GM19395 (cell line): ENCODE measurements at regions not wholly inside any gene's neighbourhood (a gene's known extent, or its start where the extent isn't known, plus 50 kb on each side); places are given as distances from the start of the nearest gene placed in this dataset.
"Not testable (repeated sequence)": the region's sequence is repeated elsewhere in the genome, so short reads cannot be mapped to it uniquely, and the experiment has no call there.

ENCODE experiments used
- ATAC-seq: cut with Tn5 transposase; IDR thresholded peaks from one replicate; pipeline ENCODE4 v1.9.1; 2021; ENCODE audit warnings: mild to moderate bottlenecking, moderate library complexity; ENCODE audit not compliant: unreplicated experiment

DNA sequence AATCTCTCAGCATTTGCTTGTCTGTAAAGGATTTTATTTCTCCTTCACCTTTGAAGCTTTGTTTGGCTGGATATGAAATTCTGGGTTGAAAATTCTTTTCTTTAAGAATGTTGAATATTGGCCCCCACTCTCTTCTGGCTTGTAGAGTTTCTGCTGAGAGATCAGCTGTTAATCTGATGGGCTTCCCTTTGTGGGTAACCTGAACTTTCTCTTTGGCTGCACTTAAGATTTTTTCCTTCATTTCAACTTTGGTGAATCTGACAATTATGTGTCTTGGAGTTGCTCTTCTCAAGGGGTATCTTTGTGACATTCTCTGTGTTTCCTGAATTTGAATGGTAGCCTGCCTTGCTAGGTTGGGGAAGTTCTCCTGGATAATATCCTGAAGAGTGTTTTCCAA, 189.4 kb downstream of the TTC6 start:
- not testable (repeated sequence) for ATAC-seq

DNA sequence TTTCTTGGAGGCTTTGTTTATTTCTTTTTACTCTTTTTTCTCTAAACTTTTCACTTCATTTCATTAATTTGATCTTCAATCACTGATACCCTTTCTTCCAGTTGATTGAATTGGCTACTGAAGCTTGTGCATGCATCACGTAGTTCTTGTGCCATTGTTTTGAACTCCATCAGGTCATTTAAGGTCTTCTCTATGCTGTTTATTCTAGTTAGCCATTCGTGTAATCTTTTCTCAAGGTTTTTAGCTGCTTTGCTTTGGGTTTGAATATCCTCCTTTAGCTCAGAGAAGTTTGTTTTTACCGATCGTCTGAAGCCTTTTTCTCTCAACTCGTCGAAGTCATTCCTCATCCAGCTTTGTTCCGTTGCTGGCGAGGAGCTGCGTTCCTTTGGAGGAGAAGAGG, 189.9 kb downstream of the TTC6 start:
- not testable (repeated sequence) for ATAC-seq

DNA sequence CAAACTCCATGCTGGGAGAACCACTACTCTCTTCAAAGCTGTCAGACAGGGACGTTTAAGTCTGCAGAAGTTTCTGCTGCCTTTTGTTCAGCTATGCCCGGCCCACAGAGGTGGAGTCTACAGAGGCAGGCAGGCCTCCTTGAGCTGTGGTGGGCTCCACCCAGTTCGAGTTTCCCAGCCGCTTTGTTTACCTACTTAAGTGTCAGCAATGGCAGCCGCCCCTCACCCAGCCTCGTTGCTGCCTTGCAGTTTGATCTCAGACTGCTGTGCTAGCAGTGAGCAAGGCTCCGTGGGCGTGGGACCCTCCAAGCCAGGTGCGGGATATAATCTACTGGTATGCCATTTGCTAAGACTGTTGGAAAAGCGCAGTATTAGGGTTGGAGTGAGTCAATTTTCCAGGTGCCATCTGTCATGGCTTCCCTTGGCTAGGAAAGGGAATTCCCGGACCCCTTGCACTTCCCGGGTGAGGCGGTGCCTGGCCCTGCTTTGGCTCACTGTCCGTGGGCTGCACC, 190.7 kb downstream of the TTC6 start:
- not testable (repeated sequence) for ATAC-seq

DNA sequence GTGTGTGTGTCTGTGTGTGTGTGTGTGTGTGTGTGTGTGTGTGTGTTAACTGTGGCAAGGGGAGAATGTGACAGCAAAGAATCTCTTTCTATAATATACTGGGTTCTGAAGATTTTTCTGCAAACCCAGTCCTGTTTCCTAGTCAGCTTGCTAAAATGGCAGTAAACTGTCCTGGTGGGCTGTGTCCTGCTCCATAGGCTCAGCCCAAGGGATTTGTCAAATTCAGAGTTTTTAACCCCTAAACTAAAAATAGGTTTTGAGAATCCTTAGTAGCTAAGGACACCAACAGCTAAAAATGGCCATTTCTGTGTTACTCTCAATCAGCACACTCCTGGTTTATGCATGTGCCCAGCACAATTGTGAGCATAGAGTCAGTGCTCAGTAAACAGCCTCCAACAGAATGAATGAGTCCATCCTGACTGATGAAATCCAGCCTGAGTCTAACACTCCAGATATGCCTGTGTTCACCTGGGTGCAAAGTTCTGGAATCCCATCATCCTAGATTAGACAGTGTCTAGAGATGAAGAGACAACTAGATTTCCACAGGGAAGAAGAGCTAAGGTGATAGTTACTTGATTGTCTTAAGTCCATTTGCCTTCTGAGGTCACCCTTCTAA, 192.6 kb downstream of the TTC6 start:
- ATAC-seq = no peak

DNA sequence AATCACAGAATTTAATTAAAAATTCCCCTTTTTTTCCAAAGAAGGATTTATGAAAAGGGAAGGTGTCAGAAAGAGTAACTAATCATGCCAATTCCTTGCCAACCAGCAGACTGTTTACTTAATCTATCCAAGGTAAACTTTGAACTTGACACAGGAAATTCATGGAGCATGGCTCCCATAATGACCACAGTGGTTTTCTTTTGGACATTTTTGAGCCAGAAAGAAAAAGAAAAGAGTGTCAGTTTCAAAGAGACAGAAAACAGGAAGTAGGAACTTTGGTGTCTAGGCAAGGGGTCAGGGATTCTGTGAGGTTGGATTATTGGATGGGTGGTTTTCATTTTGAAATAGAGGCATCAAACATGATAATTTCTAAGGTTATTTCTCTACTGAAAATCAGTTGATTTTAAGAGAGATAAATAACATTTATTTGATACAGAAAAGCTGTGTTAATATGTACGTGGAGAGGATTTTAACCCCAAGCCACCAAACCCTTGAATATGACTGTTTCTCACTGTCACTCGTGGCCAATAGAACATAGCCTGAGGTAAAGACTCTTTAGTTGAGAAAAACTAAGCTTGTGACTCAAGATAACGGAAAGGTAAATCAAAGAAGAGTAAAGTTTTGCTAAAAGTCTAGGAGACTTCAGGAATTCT, 196.1 kb downstream of the TTC6 start:
- no peak for ATAC-seq

DNA sequence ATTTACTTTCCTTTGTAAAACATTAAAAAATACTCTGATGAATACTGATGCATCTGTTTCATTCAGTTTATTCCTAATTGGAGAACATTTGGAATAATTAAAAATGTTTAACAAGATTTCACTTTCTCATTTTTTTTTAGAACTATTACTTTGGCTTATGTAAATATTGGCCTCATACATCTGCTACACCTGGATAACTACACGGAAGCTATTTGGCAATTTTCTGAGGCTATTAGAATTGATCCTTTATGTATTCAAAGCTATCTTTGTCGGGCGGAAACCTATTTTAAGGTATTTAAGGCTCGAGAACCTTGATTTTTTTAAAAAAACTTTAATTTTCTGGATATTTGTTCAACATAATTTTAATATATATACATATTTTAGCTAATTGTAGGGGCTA, 196.7 kb downstream of the TTC6 start:
- no peak for ATAC-seq

DNA sequence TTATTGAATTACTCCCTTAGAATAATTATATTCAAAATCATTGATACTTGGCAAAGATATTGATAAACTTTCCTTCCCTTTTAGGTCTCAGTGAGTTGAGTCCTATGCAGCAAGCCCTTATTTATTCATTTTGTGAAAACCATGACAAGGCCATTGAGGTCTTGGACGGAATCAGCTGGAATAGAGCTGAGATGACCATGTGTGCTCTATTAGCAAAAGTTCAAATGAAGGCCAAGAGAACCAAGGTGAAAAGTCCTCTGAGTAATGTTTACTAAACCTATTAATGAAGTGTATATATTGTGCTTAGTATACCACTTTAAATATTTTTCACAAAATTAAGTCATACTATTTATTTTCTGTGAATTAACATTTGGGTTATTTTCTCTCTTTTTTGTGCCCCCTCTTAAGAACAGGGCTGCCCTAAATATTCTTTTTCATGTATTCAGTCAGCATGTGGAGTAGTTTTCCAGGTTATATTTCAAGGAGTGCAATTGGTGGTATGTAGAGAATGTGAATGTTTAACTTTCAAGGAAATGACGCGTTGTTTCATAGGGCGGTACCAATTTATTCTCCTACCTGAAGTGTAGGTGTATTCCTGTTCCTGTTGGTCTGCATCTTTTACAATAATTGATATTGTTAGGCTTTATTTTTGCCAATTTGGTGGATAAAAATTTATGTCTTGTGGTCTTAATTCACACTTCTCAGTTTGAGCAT, 201.4 kb downstream of the TTC6 start:
- ATAC-seq = no peak

DNA sequence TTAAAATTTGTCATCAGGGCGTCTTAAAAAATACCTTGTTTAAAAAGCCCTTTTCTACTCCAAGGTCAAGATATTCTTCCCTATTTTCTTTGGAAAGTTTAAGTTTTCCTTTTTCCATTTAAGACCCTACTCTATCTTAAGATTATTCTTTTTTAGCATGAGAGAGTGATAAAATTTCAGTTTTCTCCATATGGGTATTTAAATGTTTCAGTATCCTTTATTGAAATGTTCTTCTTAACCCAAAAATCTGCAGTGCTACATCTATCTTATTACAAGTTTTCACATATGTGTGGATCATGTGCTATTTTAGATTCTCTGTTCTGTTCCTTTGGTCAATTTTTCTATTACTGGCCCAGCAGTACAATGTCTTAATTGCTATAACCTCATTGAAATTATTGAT, 202.2 kb downstream of the TTC6 start:
- ATAC-seq = no peak

DNA sequence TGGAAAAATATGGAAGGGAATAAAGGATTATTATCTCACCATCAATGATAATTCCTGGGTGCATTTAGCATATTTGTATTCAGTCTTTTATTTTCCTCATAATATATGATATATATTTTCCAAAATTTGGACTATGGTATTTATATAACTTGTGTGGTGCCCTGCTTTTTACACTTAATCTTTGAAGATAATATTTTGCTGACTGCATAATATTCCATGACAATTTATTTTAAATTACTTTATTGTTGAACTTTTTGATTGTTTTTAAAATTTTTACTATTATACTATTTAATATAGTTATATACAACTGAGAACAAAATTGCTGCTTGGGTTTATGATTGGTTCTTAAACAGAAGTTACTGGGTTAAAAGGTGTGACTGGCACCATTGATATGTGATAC, 212.3 kb downstream of the TTC6 start:
- no peak for ATAC-seq

DNA sequence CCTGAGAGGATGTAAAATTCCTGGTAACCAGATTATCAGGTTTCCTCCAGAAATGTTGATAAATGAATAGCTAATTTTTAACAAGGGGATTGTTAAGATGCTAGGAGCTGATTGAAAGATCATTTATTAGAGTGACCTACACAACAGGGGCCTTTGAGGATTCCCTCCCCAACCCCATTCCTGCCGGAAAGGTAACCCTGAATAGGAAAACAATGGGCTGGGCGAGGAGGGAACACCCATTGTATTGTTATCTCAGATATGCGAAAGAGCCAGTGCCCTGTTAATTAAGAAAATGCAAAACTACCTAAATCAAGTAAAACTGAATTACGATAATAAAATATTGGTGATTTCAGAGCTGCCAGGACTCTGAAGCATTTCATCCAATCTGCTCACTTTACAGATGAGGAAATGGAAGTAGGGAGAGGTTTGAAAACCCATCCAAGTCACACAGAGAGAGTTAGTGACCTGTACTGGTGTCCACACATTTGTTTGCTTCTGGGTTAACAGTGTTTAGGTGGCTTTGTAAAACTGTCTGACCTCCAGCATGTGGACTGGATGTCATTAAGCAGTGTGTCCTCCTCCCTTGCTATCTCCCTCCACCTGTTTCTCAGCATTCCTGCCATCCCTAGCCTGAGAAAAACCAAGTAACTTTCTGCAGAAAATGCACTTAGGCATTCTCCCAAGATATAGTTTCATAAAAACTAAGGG, 214.8 kb downstream of the TTC6 start:
- no peak for ATAC-seq

DNA sequence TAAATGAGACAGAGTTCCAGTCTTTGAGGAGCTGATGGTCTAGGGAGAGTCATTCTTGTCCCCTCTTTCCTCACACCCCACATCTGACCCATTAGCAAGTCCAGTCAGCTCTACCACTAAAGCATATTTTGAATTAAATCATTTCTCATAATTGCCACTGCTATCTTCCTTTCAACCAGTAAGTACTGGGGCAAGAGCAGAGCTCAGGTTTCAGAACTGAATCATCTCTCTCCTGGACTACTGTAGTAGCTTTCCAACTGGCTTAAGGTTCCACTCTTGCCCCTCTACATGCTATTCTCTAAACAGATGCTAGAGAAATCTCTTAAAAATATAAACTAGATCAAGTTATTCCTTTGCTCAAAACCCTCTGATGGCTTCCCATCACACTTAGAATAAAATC, 218.3 kb downstream of the TTC6 start:
- no peak for ATAC-seq

DNA sequence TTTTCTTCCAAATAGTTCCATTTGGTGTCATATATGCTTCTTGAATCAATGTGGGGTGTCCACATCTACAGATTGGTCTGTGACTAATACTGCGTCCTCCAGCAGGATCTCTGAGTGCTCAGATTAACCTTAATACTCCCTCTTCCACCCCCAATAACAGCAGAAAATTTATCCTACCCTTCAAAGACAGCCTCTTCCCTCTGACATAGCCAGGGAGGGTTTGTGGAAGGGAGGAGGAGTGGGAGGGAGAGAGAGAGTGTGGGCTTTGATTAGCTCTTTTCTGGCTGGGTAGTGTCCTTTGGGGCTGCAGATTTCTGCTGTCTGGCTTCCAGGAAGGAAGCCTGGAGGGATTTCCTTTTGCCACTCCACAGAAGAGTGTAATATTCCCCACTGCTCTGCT, 220.7 kb downstream of the TTC6 start:
- ATAC-seq = no peak

DNA sequence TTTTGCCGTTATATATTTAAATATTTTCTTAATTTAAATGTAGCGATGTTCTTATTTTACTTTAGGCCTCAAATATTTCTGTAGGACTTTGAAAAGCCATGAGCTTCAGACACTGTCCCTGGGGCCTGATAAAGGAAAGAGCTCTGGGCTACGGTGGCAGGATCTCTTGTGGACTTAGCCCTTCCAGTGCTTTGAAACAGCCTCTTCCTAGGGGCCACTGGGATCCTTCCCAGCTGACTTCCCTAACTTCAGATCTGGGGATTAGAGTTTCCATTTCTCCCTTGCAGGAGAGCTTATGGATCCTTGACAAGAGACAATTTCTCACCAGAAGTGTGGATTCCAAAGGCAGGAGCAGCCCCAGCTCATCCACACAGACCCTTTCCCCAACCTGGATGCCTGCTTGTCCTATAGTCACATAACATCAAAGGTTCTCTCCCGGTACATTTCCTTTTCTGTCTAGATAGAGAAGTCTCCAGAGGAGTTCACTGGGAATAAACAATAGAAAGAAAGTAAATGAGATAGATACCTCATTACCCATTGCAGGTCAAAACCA, 221.4 kb downstream of the TTC6 start:
- ATAC-seq = no peak

DNA sequence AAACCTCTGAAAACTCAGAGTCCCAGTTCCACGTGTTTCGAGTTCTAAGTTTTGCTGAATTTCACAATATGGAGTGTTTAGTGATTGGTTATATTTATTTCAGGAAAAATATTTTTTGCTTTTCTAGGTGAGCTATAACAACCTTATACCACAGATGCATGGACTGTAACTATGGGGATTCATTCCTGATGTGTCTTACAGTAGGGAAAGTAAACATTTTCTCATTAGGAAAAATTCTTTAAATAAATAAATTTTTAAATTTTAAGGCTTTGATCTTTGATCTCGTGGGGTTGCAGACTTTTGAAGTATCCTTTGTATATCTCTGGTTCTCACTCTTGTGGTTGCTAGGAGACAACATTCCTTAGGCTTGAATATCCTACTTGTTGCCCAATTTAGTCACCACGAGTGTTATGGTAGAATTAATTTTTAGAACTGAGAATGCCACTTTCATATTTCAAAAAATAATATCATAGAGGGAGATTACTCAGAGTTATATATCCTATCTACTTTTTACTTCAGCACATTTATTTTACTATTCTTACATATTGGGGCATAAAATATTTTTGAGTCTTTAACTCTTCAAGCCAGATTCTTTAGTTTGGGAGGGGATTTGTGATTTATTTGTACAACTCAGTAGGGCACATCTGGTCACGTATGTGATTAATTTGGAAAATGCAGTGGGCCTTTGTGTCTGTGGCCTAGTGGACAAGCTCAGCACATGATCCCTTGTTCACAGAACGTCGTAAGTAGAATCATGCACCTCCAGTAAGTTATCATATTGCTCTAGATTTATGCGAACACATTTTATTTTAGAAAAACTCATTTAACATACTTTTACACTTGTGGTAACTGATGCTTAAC, 224.0 kb downstream of the TTC6 start:
- ATAC-seq = no peak

DNA sequence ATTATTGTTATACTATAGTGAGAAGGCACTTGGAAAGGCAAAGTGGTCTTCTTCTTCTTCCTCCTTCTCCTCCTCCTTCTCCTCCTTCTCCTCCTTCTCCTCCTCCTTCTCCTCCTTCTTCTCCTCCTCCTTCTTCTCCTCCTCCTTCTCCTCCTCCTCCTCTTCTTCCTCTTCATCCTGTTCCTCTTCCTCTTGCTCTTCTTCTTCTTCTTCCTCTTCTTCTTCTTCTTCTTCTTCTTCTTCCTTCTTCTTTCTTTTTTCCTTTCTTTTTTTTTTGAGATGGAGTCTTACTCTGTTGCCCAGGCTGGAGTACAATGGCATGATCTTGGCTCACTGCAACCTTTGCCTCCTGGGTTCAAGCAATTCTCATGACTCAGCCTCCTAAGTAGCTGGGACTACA, 225.4 kb downstream of the TTC6 start:
- not testable (repeated sequence) for ATAC-seq

DNA sequence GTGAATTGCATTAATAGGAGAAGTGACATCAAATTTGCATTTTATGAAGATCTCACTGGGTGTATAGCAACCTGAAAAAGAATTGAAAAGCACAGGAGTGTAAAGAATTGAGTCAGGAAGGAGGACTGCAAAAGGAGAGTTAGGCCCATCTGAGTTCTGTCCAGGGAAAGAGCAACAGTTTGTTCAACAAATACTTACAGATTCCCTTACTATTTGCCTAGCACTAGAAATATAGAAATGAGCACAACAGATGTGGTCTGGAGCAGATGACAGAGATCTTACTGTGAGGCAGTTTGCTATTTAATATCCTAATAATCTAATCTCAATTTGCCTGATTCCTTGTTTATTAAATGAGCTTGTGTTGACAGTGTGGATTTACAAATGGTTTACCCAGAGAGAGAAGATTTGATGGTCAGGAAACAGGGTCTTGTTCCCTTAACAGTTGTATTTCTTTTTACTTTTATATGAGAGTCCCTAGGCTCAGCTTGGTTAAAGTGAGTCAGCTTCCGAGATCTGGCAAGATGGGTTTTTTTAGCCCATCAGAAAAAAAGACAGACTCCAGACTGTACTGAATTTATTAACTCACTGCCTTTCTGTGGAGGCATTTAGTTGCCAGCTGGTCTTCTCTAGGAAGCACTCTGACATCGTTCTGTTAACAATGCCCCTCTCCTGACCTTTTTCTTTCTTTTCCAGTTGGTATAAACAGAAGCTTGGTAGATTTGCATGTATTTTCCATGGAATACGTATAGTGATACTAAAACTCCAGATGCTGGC, 229.7 kb downstream of the TTC6 start:
- no peak for ATAC-seq

DNA sequence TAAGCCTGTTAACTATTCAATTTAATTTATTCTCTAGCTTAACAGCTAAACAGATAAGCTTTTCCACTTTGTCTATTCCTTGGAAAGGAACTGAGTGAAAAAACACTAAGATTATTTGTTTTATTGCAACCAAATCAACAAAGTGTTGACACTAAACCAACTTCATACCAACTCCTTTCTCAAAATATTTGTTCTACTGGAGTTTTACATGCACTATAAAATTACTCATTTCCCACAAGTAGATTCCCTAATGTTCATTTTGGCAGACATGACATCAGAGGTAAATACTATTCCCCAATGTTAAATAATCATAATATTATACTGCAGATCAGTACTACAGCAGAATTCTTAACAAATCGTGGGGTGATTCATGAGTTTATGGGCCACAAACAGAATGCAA, 231.4 kb downstream of the TTC6 start:
- ATAC-seq = no peak

DNA sequence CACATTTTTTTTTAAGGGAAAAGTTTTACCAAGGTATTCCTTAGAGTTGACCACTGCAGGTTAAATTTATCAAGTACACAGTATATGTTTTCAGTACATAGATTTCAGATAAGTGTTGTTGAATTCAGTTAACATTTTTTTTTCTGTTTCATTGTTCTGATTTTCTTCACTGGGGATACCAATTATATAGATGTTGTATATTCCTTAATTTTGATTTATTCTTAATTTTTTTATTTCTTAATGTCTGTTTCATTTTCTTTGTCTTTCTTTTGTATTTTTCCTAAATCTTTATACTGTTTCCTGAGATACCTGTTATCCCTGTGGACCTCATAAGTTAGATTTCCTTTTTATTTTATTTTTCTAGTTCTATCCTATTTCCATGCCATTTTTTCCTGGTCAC, 234.8 kb downstream of the TTC6 start:
- no peak for ATAC-seq

DNA sequence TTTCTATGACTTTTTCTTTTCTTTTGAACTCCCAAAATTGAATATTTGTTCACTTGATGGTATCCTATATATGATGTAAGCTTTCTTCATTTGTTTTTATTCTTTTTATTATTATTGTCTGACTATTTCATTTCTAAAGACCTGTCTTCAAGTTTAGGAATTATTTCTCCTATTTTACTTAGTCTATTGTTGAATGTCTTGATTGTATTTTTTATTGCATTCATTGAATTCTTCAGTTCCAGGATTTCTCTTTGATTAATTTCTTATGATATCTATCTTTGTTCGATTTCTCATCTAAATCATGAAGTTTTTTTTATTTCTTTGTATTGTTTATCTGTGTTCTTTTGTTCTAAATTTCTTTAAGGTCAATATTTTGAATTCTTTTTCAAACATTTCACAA, 238.8 kb downstream of the TTC6 start:
- no peak for ATAC-seq

DNA sequence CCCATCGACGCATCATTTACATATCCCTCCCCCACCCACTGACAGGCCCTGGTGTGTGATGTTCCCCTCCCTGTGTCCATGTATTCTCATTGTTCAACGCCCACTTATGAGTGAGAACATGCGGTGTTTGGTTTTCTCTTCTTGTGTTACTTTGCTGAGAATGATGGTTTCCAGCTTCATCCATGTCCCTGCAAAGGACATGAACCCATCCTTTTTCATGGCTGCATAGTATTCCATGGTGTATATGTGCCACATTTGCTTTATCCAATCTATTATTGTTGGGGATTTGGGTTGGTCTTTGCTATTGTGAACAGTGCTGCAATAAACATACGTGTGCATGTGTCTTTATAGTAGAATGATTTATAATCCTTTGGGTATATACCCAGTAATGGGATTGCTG, 243.3 kb downstream of the TTC6 start:
- not testable (repeated sequence) for ATAC-seq
